ENCODE measurements at regions not wholly inside any gene's neighbourhood (a gene's known extent, or its start where the extent isn't known, plus 50 kb on each side); places are given as distances from the start of the nearest gene placed in this dataset.

DNA sequence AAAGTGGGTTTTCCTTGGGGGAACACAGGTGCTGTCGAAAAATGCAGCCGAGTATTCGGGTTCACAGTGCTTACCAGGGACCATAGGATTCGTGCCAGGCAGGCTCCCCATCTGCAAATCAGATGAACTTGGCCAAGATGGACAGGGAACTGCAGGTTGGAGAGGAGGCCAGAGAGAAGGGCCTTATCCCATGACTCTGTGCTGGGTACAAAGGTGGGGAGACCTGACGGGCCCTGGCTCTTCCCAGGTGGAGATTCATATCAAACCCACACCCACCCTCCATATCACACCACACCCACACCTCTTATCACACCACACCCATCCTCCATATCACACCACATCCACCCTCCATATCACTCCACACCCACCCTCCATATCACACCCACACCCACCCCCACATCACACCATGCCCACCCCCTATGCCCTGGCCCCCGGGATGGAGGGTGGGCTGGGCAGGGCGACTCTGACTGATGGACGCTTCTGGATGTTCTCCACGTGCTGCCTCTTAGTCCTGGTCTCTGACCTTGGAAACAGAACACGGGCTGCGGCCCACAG lies 319.7 kb downstream of the ADGRD1 start:
- H3K9me3 Mint-ChIP-seq: no peaks in the 10 kb centered on the region
- no peak overlapping the region for H3K27ac Mint-ChIP-seq
- H3K4me3 ChIP-seq (ENCODE audit: low read length): no peak overlapping the region
- DNase-seq: no peak
- no peaks in the 10 kb centered on the region for H3K9me3 ChIP-seq (ENCODE audit: control insufficient read depth in 1 of 2, insufficient read depth in 1 of 2, low read length in 2 of 2)
- no peaks in the 10 kb centered on the region for H3K36me3 ChIP-seq (ENCODE audit: insufficient read depth, low read length)
- ChIA-PET CTCF (no interaction called here), POLR2A (no interaction called here)
- no peaks in the 10 kb centered on the region for H3K4me1 ChIP-seq (ENCODE audit: insufficient read depth, low read length)
- H3K27me3 ChIP-seq (ENCODE audit: control insufficient read depth in 1 of 2, insufficient read depth in 2 of 2, low read length in 2 of 2): no peaks in the 10 kb centered on the region
- TF ChIP-seq, protein P1, sequence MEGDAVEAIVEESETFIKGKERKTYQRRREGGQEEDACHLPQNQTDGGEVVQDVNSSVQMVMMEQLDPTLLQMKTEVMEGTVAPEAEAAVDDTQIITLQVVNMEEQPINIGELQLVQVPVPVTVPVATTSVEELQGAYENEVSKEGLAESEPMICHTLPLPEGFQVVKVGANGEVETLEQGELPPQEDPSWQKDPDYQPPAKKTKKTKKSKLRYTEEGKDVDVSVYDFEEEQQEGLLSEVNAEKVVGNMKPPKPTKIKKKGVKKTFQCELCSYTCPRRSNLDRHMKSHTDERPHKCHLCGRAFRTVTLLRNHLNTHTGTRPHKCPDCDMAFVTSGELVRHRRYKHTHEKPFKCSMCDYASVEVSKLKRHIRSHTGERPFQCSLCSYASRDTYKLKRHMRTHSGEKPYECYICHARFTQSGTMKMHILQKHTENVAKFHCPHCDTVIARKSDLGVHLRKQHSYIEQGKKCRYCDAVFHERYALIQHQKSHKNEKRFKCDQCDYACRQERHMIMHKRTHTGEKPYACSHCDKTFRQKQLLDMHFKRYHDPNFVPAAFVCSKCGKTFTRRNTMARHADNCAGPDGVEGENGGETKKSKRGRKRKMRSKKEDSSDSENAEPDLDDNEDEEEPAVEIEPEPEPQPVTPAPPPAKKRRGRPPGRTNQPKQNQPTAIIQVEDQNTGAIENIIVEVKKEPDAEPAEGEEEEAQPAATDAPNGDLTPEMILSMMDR (IDR thresholded peaks at IDR 0.05): no peak
- no peaks in the 10 kb centered on the region for H3K4me1 Mint-ChIP-seq (ENCODE audit: low read depth)
- intact Hi-C loops (cut with DNase I, micrococcal nuclease): no loop called here
- ATAC-seq (ENCODE audit: poor library complexity): no peak
- no peak overlapping the region for H3K4me3 Mint-ChIP-seq
- no peaks in the 10 kb centered on the region for H3K36me3 Mint-ChIP-seq (ENCODE audit: low read depth)
- no peaks in the 10 kb centered on the region for H3K27me3 Mint-ChIP-seq
- H3K27ac ChIP-seq (ENCODE audit: low read depth in 1 of 2, low read length in 2 of 2): no peak overlapping the region

DNA sequence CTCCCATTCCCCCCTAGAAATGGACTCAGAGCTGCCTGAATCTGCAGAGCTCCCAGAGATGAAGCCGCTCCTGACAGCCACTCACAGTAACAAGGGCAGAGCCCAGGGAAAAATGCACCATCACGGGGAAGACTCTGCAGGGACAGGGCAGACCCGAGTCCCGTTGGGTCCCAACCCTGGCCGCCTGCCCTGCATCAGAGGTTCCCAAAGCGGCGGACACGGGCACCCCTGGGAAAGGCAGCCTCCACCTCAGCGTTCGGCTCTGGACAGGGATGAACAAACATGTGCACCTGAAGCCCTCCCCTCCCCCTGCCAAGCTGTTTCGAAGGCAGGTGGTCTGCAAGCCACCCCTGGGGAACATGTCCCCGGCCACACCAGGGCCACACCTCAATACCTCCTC lies 320.4 kb downstream of the ADGRD1 start:
- Histone ChIP-seq H3K27me3 (ENCODE audit: control insufficient read depth in 1 of 2, insufficient read depth in 2 of 2, low read length in 2 of 2) (no peaks in the 10 kb centered on the region), H3K9me3 (ENCODE audit: control insufficient read depth in 1 of 2, insufficient read depth in 1 of 2, low read length in 2 of 2) (no peaks in the 10 kb centered on the region), H3K36me3 (ENCODE audit: insufficient read depth, low read length) (no peaks in the 10 kb centered on the region), H3K27ac (ENCODE audit: low read depth in 1 of 2, low read length in 2 of 2) (no peak overlapping the region), H3K4me1 (ENCODE audit: insufficient read depth, low read length) (no peaks in the 10 kb centered on the region), H3K4me3 (ENCODE audit: low read length) (no peak overlapping the region)
- POLR2A ChIA-PET: no interaction called here
- TF ChIP-seq, protein P1 (IDR thresholded peaks at IDR 0.05): no peak
- CTCF ChIA-PET: no interaction called here
- no peaks in the 10 kb centered on the region for H3K36me3 Mint-ChIP-seq (ENCODE audit: low read depth)
- H3K4me1 Mint-ChIP-seq (ENCODE audit: low read depth): no peaks in the 10 kb centered on the region
- no peak overlapping the region for H3K27ac Mint-ChIP-seq
- intact Hi-C loops (cut with DNase I, micrococcal nuclease): no loop called here
- H3K27me3 Mint-ChIP-seq: no peaks in the 10 kb centered on the region
- DNase-seq (no peak), ATAC-seq (ENCODE audit: poor library complexity) (no peak)
- no peak overlapping the region for H3K4me3 Mint-ChIP-seq
- H3K9me3 Mint-ChIP-seq: no peaks in the 10 kb centered on the region

DNA sequence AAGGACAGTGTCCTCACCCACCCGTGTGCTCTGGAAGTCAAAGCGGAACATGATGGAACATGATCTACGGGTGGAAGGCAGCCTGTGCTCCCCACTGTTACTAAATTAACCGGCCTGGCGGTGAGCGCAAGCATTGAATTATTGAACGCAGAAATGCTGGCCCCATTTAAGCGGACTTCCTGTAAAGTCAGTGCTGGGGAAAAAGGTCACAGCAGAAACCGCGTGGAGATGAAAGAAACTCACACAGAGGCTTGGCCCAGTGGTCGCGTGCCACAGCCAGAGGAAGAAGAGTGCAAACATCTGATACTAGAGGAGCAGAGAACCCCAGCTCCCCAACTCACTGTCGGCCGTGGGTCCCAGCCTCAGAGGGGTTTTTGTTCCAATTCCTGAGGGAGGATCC lies 321.2 kb downstream of the ADGRD1 start:
- intact Hi-C loops (cut with DNase I, micrococcal nuclease): no loop called here
- Mint-ChIP-seq H3K27ac (no peak overlapping the region), H3K27me3 (no peaks in the 10 kb centered on the region), H3K4me1 (ENCODE audit: low read depth) (no peaks in the 10 kb centered on the region), H3K36me3 (ENCODE audit: low read depth) (no peaks in the 10 kb centered on the region), H3K9me3 (no peaks in the 10 kb centered on the region), H3K4me3 (no peak overlapping the region)
- Histone ChIP-seq H3K4me1 (ENCODE audit: insufficient read depth, low read length) (no peaks in the 10 kb centered on the region), H3K4me3 (ENCODE audit: low read length) (no peak overlapping the region), H3K27ac (ENCODE audit: low read depth in 1 of 2, low read length in 2 of 2) (no peak overlapping the region), H3K9me3 (ENCODE audit: control insufficient read depth in 1 of 2, insufficient read depth in 1 of 2, low read length in 2 of 2) (no peaks in the 10 kb centered on the region), H3K36me3 (ENCODE audit: insufficient read depth, low read length) (no peaks in the 10 kb centered on the region), H3K27me3 (ENCODE audit: control insufficient read depth in 1 of 2, insufficient read depth in 2 of 2, low read length in 2 of 2) (no peaks in the 10 kb centered on the region)
- no peak for DNase-seq
- ATAC-seq (ENCODE audit: poor library complexity): no peak
- ChIA-PET CTCF (no interaction called here), POLR2A (no interaction called here)
- TF ChIP-seq, protein P1 (IDR thresholded peaks at IDR 0.05): no peak
